ENCODE measurements at regions not wholly inside any gene's neighbourhood (a gene's known extent, or its start where the extent isn't known, plus 50 kb on each side); places are given as distances from the start of the nearest gene placed in this dataset.

DNA sequence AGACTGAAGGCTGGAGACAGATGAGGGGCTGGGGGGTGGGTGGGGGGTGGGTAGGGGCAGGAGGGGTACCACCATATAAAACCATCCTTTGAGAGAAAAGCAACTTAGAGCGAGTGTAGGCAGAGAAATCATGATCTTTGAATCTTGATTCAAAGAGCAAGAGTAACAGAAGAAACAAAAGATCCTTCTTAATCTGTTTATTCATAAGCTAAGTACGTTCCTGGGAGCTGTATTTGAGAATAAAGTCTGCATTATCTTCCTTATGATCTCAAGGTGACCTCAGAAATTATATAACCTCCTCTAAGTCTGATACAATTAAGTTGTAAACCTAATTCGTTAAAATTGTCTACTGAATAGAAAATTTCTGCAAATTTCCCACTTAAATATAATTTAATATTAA, 558.8 kb downstream of the NR2F1-AS1 start:
- intact Hi-C loops (cut with DNase I): no loop called here
- Histone ChIP-seq H3K36me3 (ENCODE audit: control insufficient read depth in 2 of 3, insufficient read depth in 3 of 3, low read length in 3 of 3) (no peaks in the 10 kb centered on the region), H3K4me1 (ENCODE audit: control insufficient read depth in 2 of 3, insufficient read depth in 2 of 3, low read depth in 1 of 3, low read length in 3 of 3) (no peaks in the 10 kb centered on the region), H3K27ac (ENCODE audit: low read depth in 2 of 2, low read length in 2 of 2) (no peak overlapping the region), H3K4me3 (ENCODE audit: low read length in 3 of 3) (no peak overlapping the region), H3K27me3 (ENCODE audit: control insufficient read depth, insufficient read depth, low read length) (no peaks in the 10 kb centered on the region), H3K9me3 (ENCODE audit: control insufficient read depth in 2 of 3, insufficient read depth in 1 of 3, low read length in 3 of 3) (no peaks in the 10 kb centered on the region), H3K9ac (ENCODE audit: low read length in 3 of 3) (no peak overlapping the region)
- TF ChIP-seq, protein P1, sequence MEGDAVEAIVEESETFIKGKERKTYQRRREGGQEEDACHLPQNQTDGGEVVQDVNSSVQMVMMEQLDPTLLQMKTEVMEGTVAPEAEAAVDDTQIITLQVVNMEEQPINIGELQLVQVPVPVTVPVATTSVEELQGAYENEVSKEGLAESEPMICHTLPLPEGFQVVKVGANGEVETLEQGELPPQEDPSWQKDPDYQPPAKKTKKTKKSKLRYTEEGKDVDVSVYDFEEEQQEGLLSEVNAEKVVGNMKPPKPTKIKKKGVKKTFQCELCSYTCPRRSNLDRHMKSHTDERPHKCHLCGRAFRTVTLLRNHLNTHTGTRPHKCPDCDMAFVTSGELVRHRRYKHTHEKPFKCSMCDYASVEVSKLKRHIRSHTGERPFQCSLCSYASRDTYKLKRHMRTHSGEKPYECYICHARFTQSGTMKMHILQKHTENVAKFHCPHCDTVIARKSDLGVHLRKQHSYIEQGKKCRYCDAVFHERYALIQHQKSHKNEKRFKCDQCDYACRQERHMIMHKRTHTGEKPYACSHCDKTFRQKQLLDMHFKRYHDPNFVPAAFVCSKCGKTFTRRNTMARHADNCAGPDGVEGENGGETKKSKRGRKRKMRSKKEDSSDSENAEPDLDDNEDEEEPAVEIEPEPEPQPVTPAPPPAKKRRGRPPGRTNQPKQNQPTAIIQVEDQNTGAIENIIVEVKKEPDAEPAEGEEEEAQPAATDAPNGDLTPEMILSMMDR (IDR thresholded peaks at IDR 0.05; ENCODE audit: borderline replicate concordance, extremely low read depth, insufficient read depth): no peak
- DNase-seq (no peak), FAIRE-seq (no peak)

DNA sequence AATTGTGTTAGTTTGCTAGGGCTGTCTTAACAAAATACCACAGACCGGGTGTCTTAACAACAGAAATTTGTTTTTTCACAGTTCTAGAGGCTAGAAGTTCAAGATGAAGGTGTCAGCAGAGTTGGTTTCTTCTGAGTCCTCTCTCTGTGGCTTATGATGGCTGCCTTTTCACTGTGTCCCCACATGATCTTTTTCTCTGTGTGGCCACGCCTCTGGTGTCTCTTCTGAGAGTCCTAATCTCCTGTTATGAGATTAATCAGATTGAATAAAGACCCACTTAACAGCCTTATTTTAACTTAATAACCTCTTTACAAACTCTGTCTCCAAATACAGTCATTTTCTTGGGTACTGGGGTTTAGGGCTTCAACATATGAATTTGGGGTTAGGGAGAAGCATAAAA, 561.1 kb downstream of the NR2F1-AS1 start:
- TF ChIP-seq, protein P1 (IDR thresholded peaks at IDR 0.05; ENCODE audit: borderline replicate concordance, extremely low read depth, insufficient read depth): no peak
- Histone ChIP-seq H3K27me3 (ENCODE audit: control insufficient read depth, insufficient read depth, low read length) (no peaks in the 10 kb centered on the region), H3K9me3 (ENCODE audit: control insufficient read depth in 2 of 3, insufficient read depth in 1 of 3, low read length in 3 of 3) (no peaks in the 10 kb centered on the region), H3K4me3 (ENCODE audit: low read length in 3 of 3) (no peak overlapping the region), H3K36me3 (ENCODE audit: control insufficient read depth in 2 of 3, insufficient read depth in 3 of 3, low read length in 3 of 3) (no peaks in the 10 kb centered on the region), H3K27ac (ENCODE audit: low read depth in 2 of 2, low read length in 2 of 2) (no peak overlapping the region), H3K4me1 (ENCODE audit: control insufficient read depth in 2 of 3, insufficient read depth in 2 of 3, low read depth in 1 of 3, low read length in 3 of 3) (no peaks in the 10 kb centered on the region), H3K9ac (ENCODE audit: low read length in 3 of 3) (no peak overlapping the region)
- intact Hi-C loops (cut with DNase I): no loop called here
- FAIRE-seq (no peak), DNase-seq (no peak)

DNA sequence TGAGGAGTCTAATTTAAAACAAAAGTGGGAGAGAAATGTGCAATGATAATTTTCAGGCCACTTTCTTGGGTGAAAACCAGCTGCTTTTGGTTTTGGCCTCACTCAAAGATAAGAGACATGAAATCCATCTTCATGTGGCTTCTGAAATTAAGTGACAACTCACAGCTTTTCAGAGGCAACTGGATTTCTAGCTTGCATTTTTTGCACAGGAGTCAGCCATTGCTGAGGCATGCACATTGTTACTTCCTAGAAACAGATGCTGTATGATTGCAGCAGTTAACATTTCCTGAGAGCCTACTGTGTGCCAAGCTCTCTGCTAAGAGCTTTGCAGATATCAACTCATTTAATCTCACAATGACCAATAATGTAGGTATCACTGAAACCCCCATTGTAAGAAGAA, 562.6 kb downstream of the NR2F1-AS1 start:
- H3K36me3 ChIP-seq (ENCODE audit: control insufficient read depth in 2 of 3, insufficient read depth in 3 of 3, low read length in 3 of 3): no peaks in the 10 kb centered on the region
- no peaks in the 10 kb centered on the region for H3K9me3 ChIP-seq (ENCODE audit: control insufficient read depth in 2 of 3, insufficient read depth in 1 of 3, low read length in 3 of 3)
- no peaks in the 10 kb centered on the region for H3K27me3 ChIP-seq (ENCODE audit: control insufficient read depth, insufficient read depth, low read length)
- no peak overlapping the region for H3K4me3 ChIP-seq (ENCODE audit: low read length in 3 of 3)
- intact Hi-C loops (cut with DNase I): no loop called here
- DNase-seq (no peak), FAIRE-seq (no peak)
- no peak overlapping the region for H3K9ac ChIP-seq (ENCODE audit: low read length in 3 of 3)
- H3K27ac ChIP-seq (ENCODE audit: low read depth in 2 of 2, low read length in 2 of 2): no peak overlapping the region
- no peaks in the 10 kb centered on the region for H3K4me1 ChIP-seq (ENCODE audit: control insufficient read depth in 2 of 3, insufficient read depth in 2 of 3, low read depth in 1 of 3, low read length in 3 of 3)
- TF ChIP-seq, protein P1 (IDR thresholded peaks at IDR 0.05; ENCODE audit: borderline replicate concordance, extremely low read depth, insufficient read depth): no peak

DNA sequence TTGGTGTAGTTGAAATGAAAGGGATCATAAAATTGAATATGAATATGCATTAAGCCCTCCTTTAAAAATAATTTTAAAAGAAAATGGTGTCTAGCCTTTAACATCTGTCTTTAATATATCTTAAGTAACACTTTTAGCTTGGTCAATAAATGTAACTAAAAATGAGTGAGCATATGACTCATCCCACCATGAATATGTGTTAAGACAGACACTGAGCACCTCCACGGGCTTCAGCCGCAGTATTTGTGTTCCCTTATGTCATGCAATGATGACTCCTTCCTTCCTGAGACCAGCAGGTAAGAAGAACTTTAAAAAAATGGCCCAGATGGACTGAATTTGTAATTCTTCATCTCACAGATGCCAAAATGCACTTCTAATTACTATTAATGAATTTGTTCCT, 563.2 kb downstream of the NR2F1-AS1 start:
- FAIRE-seq (no peak), DNase-seq (no peak)
- H3K27ac ChIP-seq (ENCODE audit: low read depth in 2 of 2, low read length in 2 of 2): no peak overlapping the region
- H3K4me1 ChIP-seq (ENCODE audit: control insufficient read depth in 2 of 3, insufficient read depth in 2 of 3, low read depth in 1 of 3, low read length in 3 of 3): no peaks in the 10 kb centered on the region
- no peaks in the 10 kb centered on the region for H3K36me3 ChIP-seq (ENCODE audit: control insufficient read depth in 2 of 3, insufficient read depth in 3 of 3, low read length in 3 of 3)
- TF ChIP-seq, protein P1 (IDR thresholded peaks at IDR 0.05; ENCODE audit: borderline replicate concordance, extremely low read depth, insufficient read depth): no peak
- intact Hi-C loops (cut with DNase I): no loop called here
- no peaks in the 10 kb centered on the region for H3K27me3 ChIP-seq (ENCODE audit: control insufficient read depth, insufficient read depth, low read length)
- no peak overlapping the region for H3K4me3 ChIP-seq (ENCODE audit: low read length in 3 of 3)
- no peaks in the 10 kb centered on the region for H3K9me3 ChIP-seq (ENCODE audit: control insufficient read depth in 2 of 3, insufficient read depth in 1 of 3, low read length in 3 of 3)
- no peak overlapping the region for H3K9ac ChIP-seq (ENCODE audit: low read length in 3 of 3)
